GM13977 (cell line): ENCODE measurements at regions not wholly inside any gene's neighbourhood (a gene's known extent, or its start where the extent isn't known, plus 50 kb on each side); places are given as distances from the start of the nearest gene placed in this dataset.

ENCODE experiments used
- DNase-seq: peaks from one replicate; pipeline ENCODE4 v3.0.0; 2012; ENCODE audit warnings: low spot score
- CTCF ChIP-seq: IDR thresholded peaks from 2 replicates; pipeline ENCODE4 v1.5.1; 2012; ENCODE audit warnings: mild to moderate bottlenecking, control low read depth; ENCODE audit not compliant: insufficient read depth; ENCODE audit errors: extremely low read depth, missing control alignments
- in situ Hi-C: fragments of 300-500 bp; cut with MboI; formaldehyde crosslinking; loops from one replicate; pipeline ENCODE4 v1.12.0; 2022; ENCODE audit warnings: low sequenced_read_pairs, low pct_unique_long_range_greater_than_20kb, mixed read lengths, inconsistent platforms; ENCODE audit not compliant: unreplicated experiment

DNA sequence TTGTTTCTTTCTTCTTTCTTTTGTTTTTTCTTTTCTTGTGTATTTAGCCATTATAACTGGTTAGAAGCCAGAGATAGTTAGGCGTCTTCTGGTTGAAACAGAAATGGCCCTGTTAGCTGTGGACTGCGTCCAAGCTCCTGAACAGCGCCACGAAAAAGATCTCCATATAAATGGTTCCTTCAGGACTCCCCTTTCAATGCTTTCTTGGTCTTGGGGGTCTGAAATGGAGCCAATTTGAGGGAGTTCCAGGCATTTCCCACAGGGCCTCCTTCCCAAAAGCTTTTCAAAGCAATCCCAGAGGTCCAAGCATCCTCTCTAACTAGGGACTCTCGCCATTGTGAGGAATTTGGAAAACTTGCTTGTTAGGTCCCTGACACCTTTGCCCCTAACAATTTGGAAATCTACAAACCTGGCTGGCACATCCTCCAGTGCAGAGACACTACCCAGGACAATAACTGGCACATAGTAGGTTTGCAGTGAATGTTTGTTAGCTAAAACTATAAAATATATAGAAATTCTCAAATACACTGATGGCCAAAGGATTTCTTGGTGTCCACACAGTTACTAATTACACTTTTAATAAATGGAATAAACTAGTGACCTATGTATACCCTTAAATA, 80.1 kb downstream of the MYCN start:
- no peak for TF ChIP-seq CTCF
- no peak for DNase-seq
- in situ Hi-C loops = no loop called here

GRCh38 chr2:16019617-16020351, 79.4 kb downstream of the MYCN start:
- TF ChIP-seq CTCF = no peak
- DNase-seq = no peak
- in situ Hi-C loops = no loop called here

GRCh38 chr2:16019060-16019480, 78.7 kb downstream of the MYCN start:
- no peak for DNase-seq
- in situ Hi-C loops = no loop called here
- TF ChIP-seq CTCF = no peak

DNA sequence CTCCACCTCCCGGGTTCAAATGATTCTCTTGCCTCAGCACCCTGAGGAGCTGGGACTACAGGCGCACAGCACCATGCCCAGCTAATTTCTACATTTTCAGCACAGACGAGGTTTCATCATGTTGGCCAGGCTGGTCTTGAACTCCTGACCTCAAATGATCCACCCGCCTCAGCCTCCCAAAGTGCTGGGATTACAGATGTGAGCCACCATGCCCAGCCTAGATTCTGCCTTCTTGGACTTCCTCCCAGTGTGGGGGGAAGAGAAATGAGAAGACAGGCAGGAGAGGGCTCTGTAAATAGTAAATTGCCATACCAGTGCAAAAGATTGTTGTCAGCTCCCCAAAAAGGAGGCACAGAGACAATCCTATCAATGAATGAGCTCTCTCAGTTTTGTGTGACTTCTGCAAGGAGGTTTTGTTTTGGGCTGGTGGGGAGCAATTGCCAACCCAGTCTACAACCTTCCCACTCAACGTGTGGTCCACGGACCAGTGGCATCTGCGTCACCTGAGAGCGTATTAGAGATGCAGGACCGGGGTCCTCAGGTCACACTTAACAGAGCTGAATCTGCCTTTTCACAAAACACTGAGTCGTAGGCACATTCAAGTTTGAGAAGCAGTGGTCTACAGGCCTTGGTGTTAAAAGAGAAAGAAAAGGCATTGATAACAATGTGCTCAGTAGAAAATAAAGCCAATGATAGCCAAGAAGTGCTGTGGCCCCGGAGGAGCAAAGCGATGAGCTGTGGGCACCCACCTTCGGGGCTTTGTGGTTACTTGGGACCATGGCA, 78.1 kb downstream of the MYCN start:
- in situ Hi-C loops = no loop called here
- no peak for DNase-seq
- TF ChIP-seq CTCF = no peak

DNA sequence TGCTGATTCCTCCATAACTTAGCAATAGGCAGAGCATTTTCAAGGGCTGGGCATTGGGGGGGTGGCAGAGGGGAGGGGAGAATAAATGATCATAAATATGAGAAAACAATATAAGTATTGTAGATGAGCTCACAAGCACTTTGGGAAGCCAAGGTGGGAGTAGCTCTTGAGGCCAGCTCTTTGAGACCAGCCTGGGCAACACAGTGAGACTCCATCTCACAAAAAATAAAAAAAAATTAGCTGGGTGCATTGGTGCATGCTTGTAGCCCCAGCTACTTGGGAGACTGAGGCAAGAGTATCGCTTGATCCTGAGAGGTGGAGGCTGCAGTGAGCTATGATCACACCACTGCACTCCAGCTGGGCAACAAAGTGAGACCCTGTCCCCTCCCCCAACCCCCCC, 75.9 kb downstream of the MYCN start:
- DNase-seq = no peak
- TF ChIP-seq CTCF = no peak
- in situ Hi-C loops = no loop called here

DNA sequence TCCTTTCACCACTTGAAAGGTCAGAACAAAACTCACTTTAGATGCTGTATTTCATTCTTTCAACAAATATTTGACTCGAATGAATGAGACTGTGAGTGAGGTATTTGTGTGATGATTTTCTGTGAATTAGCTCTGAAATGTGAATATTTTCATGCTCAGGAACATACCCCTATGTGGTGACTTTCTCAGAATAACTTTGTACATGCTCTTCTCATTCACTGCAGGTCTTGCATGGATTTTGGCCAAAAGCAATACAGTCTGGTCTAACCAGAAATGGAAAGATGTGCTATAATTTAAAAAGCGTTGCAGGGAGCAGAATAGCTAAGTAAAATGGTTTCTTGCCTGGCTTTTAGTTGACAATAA, 75.5 kb downstream of the MYCN start:
- TF ChIP-seq CTCF = no peak
- DNase-seq = no peak
- in situ Hi-C loops = no loop called here
